ENCODE measurements at regions not wholly inside any gene's neighbourhood (a gene's known extent, or its start where the extent isn't known, plus 50 kb on each side); places are given as distances from the start of the nearest gene placed in this dataset.

DNA sequence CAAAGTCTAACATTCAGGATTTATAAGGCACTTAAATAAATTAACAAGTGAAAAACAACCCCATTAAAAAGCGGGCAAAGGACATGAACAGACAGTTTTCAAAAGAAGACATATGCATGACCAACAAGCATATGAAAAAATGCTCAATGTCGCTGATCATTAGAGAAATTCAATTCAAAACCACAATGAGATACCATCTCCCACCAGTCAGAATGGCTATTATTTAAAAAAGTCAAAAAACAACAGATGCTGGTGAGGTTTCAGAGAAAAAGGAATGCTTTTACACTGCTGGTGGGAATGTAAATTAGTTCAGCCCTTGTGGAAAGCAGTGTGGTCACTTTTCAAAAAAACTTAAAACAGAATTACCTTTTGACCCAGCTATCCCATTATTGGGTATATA, 60.7 kb upstream of the BDKRB2 start:
- no peaks in the 10 kb centered on the region for H3K27me3 ChIP-seq (ENCODE audit: control insufficient read depth, insufficient read depth)
- H3K4me1 ChIP-seq (ENCODE audit: control insufficient read depth, insufficient read depth, low read length) = no peaks in the 10 kb centered on the region
- H3K4me3 ChIP-seq (ENCODE audit: low read length) = no peak overlapping the region
- H3K27ac ChIP-seq (ENCODE audit: low read length) = no peak overlapping the region
- ATAC-seq = no peak
- no peak for DNase-seq
- no peaks in the 10 kb centered on the region for H3K9me3 ChIP-seq (ENCODE audit: control insufficient read depth, low read length)
- intact Hi-C loops (cut with DNase I) = no loop called here
- WGBS = 90% methylated on average over 2 of the region's 2 CpGs

DNA sequence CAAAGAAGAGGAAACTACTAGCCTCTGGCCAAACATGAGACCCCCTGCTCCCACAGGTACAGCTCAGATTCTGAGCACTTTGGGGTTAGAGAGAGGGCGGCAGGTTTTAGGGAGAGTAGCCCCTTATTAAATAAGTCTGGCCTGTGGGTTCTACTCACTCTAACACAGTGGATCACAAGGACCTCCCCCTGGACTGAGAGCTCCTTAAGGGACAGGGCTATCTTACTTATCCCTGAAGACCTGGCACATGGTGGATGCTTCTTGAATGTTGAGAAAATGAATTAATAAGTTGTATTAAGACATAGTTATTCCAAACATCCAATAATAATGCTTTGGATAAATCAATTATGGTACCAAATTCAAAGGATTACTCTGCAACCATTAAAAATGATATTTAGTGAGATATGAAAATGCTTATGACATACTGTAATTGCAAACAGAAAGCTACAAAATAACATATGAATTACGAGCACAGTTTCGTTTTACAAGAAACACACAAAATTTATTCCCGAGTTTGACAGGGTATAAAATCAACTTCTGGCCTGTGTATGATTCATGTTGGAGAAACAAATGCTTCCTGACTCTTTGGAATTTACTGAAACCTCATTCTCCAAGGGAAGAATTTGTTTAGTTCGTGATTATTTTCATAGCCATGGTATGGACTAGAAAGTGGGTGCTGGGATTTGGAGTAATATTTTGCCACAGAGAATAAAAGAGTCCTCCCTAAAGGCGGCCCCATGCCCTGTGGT, 59.3 kb upstream of the BDKRB2 start:
- ATAC-seq = no peak
- no peak for DNase-seq
- no peaks in the 10 kb centered on the region for H3K9me3 ChIP-seq (ENCODE audit: control insufficient read depth, low read length)
- intact Hi-C loops (cut with DNase I) = no loop called here
- H3K4me1 ChIP-seq (ENCODE audit: control insufficient read depth, insufficient read depth, low read length) = no peaks in the 10 kb centered on the region
- 84% methylated on average over 6 of the region's 6 CpGs for WGBS
- no peak overlapping the region for H3K27ac ChIP-seq (ENCODE audit: low read length)
- no peaks in the 10 kb centered on the region for H3K27me3 ChIP-seq (ENCODE audit: control insufficient read depth, insufficient read depth)
- no peak overlapping the region for H3K4me3 ChIP-seq (ENCODE audit: low read length)

DNA sequence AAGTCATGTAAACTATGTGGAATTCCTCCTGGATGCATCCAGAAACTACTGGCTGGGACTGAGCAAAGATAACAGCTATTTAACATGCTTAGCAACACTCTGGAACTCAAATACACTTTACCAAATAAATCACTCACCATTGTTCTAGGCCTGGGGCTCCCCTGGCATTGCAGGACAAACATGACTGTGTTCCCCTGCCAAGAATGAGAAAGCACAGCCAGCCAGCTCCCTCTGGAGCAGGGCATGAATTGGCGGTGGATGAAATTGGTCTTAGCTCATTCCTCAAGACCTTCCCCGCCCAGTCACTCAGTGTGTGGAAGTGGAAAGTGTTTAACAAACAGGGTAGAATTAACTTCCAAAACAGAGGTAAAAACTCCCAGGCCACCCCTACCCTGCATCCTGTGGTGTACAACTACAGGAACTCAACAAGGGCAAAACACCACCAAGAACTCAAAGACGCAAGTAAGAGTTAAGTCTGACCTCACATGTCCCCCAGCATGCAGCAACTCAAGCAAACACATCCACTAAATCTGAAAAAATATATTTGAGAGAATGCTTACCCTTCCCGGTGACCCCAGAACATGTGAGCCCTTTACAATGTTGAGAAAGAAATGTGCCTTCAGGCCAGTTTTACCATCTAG, 58.4 kb upstream of the BDKRB2 start:
- intact Hi-C loops (cut with DNase I) = no loop called here
- H3K9me3 ChIP-seq (ENCODE audit: control insufficient read depth, low read length) = no peaks in the 10 kb centered on the region
- no peaks in the 10 kb centered on the region for H3K27me3 ChIP-seq (ENCODE audit: control insufficient read depth, insufficient read depth)
- no peak overlapping the region for H3K27ac ChIP-seq (ENCODE audit: low read length)
- DNase-seq (peak in 1 of 3 donors; percentile 28), ATAC-seq (peak; percentile 51 to 80)
- no peaks in the 10 kb centered on the region for H3K4me1 ChIP-seq (ENCODE audit: control insufficient read depth, insufficient read depth, low read length)
- H3K4me3 ChIP-seq (ENCODE audit: low read length) = no peak overlapping the region
- WGBS = 75% methylated on average over 4 of the region's 4 CpGs

DNA sequence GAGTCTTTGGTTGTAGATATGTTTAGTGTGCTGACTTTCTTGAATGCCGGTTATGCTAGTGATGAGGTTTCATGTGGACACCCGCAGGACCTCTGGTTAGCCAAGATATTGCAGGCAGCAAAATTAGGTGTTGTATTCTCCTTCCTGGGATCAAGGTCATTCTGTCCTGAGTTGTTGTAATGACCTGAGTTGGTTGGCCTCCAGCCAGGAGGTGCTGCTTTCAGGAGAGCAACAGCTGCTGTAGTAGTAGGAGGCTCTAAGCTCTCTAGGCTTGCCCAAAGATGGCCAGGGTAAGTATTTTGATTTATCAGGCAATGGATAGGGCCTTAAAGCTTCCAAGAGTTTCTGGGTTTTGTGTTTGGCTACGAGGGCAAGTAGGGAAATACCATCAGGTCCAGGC, 56.0 kb upstream of the BDKRB2 start:
- Histone ChIP-seq H3K4me3 (ENCODE audit: low read length) (no peak overlapping the region), H3K4me1 (ENCODE audit: control insufficient read depth, insufficient read depth, low read length) (no peaks in the 10 kb centered on the region), H3K27ac (ENCODE audit: low read length) (no peak overlapping the region), H3K9me3 (ENCODE audit: control insufficient read depth, low read length) (no peaks in the 10 kb centered on the region), H3K27me3 (ENCODE audit: control insufficient read depth, insufficient read depth) (no peaks in the 10 kb centered on the region)
- intact Hi-C loops (cut with DNase I) = no loop called here
- DNase-seq (no peak), ATAC-seq (no peak)
- WGBS = 86% methylated on average over 3 of the region's 3 CpGs

DNA sequence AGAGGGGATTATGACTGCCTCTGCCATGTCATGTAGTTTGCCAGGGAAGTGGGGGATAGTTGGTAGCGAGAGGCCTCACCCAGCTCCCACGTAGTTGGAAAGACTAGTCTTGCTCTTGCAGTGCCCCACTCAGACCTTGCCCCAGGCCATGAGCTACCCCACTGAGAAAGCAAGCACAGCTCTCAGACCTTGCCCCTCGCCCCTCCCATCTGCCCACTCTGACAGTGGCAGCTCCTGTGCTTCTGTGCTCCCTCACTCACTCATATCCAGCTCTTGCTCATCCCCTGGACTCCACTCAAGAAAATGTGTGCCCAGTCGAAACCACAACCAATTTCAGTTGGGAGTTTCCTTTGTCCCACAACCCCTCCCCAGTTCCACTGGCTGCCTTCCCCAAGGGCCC, 55.5 kb upstream of the BDKRB2 start:
- DNase-seq (no peak), ATAC-seq (no peak)
- H3K4me1 ChIP-seq (ENCODE audit: control insufficient read depth, insufficient read depth, low read length) = no peaks in the 10 kb centered on the region
- intact Hi-C loops (cut with DNase I) = no loop called here
- H3K27me3 ChIP-seq (ENCODE audit: control insufficient read depth, insufficient read depth) = no peaks in the 10 kb centered on the region
- no peak overlapping the region for H3K4me3 ChIP-seq (ENCODE audit: low read length)
- no peaks in the 10 kb centered on the region for H3K9me3 ChIP-seq (ENCODE audit: control insufficient read depth, low read length)
- H3K27ac ChIP-seq (ENCODE audit: low read length) = no peak overlapping the region
- WGBS = 86% methylated on average over 4 of the region's 4 CpGs

DNA sequence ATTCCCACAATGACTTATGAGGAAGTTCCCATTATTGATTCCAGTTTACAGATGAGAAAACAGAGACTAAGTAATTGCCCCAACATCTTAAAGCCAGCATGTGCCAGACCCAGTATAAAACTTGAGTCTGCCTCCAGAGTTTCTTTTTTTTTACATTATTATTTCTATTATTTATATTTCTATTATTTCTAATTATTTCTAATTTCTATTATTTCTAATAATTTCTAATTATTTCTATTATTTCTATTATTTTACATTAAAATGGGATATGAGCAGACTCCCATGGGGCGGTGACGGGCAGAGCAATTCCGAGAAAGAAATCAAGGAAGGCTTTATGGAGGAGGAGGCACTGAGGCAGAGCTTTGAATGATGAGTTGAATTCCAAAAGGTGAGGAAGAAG, 54.4 kb upstream of the BDKRB2 start:
- Histone ChIP-seq H3K4me3 (ENCODE audit: low read length) (no peak overlapping the region), H3K4me1 (ENCODE audit: control insufficient read depth, insufficient read depth, low read length) (no peaks in the 10 kb centered on the region), H3K27me3 (ENCODE audit: control insufficient read depth, insufficient read depth) (no peaks in the 10 kb centered on the region), H3K9me3 (ENCODE audit: control insufficient read depth, low read length) (no peaks in the 10 kb centered on the region), H3K27ac (ENCODE audit: low read length) (no peak overlapping the region)
- intact Hi-C loops (cut with DNase I) = no loop called here
- no peak for ATAC-seq
- WGBS = 65% methylated on average over 3 of the region's 3 CpGs
- DNase-seq = no peak

DNA sequence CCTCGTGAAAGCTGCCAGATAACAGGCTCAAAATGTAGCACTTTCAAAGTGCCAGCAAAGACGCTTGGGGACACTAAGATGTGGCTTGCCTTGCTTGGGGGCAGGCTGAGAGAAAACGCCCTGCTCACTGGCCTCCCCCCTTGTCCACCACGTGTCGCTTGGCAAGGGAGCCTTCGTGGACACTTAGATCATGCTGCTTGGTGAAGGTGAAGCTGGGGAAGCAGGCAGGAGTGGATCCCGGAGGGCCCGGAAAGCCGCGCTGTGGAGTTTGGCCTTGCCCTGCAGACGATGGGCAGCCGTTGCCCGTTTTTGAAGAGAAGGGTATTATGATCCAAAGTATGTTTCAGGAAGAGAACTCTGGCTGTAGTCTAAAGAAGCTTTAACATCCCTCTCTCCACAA, 53.4 kb upstream of the BDKRB2 start:
- no peaks in the 10 kb centered on the region for H3K4me1 ChIP-seq (ENCODE audit: control insufficient read depth, insufficient read depth, low read length)
- WGBS = 62% methylated on average over 13 of the region's 13 CpGs

DNA sequence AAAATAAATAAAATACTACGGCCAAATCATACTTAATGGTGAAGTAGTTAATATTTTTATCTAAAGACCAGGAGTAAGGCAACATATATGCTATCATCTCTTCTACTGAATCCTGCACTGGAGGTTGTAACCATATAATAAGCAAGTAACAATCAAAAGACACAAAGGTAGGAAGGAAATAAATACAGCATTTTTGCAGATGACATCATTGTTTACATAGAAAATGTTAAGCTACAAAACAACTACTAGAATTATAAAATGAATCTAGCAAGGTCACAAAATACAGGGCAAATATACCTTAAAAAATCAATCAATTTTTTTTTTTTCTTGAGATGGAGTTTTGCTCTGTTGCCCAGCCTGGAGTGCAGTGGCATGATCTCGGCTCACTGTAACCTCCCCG, 51.6 kb upstream of the BDKRB2 start:
- no peak for ATAC-seq
- no peak for DNase-seq
- WGBS = 60% methylated on average over 3 of the region's 3 CpGs
- H3K4me3 ChIP-seq (ENCODE audit: low read length) = no peak overlapping the region
- intact Hi-C loops (cut with DNase I) = no loop called here
- no peaks in the 10 kb centered on the region for H3K4me1 ChIP-seq (ENCODE audit: control insufficient read depth, insufficient read depth, low read length)
- H3K27me3 ChIP-seq (ENCODE audit: control insufficient read depth, insufficient read depth) = no peaks in the 10 kb centered on the region
- no peak overlapping the region for H3K27ac ChIP-seq (ENCODE audit: low read length)
- H3K9me3 ChIP-seq (ENCODE audit: control insufficient read depth, low read length) = no peaks in the 10 kb centered on the region

More for the DNA sequence above, 53.4 kb upstream of the BDKRB2 start:
- ATAC-seq (no peak), DNase-seq (no peak)
- no peaks in the 10 kb centered on the region for H3K27me3 ChIP-seq (ENCODE audit: control insufficient read depth, insufficient read depth)
- H3K9me3 ChIP-seq (ENCODE audit: control insufficient read depth, low read length) = no peaks in the 10 kb centered on the region
- H3K27ac ChIP-seq (ENCODE audit: low read length) = no peak overlapping the region
- intact Hi-C loops (cut with DNase I) = no loop called here
- H3K4me3 ChIP-seq (ENCODE audit: low read length) = no peak overlapping the region
